ENCODE measurements at regions not wholly inside any gene's neighbourhood (a gene's known extent, or its start where the extent isn't known, plus 50 kb on each side); places are given as distances from the start of the nearest gene placed in this dataset.
"Not testable (repeated sequence)": the region's sequence is repeated elsewhere in the genome, so short reads cannot be mapped to it uniquely, and the experiment has no call there.

GRCh38 chr10:29828440-29828894 lies 193.7 kb upstream of the SVIL start:
- DNase-seq (ENCODE audit: low spot score), result no peak

- DNase-seq (ENCODE audit: low spot score), result no peak
These were observed 192.7 kb upstream of the SVIL start for GRCh38 chr10:29827512-29827911.

- no peak for DNase-seq (ENCODE audit: low spot score)
These were observed 192.2 kb upstream of the SVIL start for GRCh38 chr10:29826801-29827450.

GRCh38 chr10:29826221-29826620 lies 191.4 kb upstream of the SVIL start:
- no peak for DNase-seq (ENCODE audit: low spot score)

- DNase-seq (ENCODE audit: low spot score), result no peak
These were observed 188.8 kb upstream of the SVIL start for GRCh38 chr10:29823553-29824080.

GRCh38 chr10:29820890-29821461 lies 186.2 kb upstream of the SVIL start:
- no peak for DNase-seq (ENCODE audit: low spot score)

- no peak for DNase-seq (ENCODE audit: low spot score)
These were observed 182.2 kb upstream of the SVIL start for GRCh38 chr10:29816801-29817558.

GRCh38 chr10:29815572-29815971 lies 180.8 kb upstream of the SVIL start:
- no peak for DNase-seq (ENCODE audit: low spot score)

- peak; percentile 4 for DNase-seq (ENCODE audit: low spot score)
These were observed 177.1 kb upstream of the SVIL start for GRCh38 chr10:29811751-29812427.

GRCh38 chr10:29810816-29811215 lies 176.0 kb upstream of the SVIL start:
- no peak for DNase-seq (ENCODE audit: low spot score)

- DNase-seq (ENCODE audit: low spot score), result not testable (repeated sequence)
These were observed 175.5 kb upstream of the SVIL start for GRCh38 chr10:29810231-29810630.

GRCh38 chr10:29809383-29809782 lies 174.6 kb upstream of the SVIL start:
- no peak for DNase-seq (ENCODE audit: low spot score)

- DNase-seq (ENCODE audit: low spot score), result no peak
These were observed 172.5 kb upstream of the SVIL start for GRCh38 chr10:29807163-29807806.

GRCh38 chr10:29806350-29806788 lies 171.6 kb upstream of the SVIL start:
- no peak for DNase-seq (ENCODE audit: low spot score)

GRCh38 chr10:29805134-29805723 lies 170.5 kb upstream of the SVIL start:
- DNase-seq (ENCODE audit: low spot score), result no peak

- no peak for DNase-seq (ENCODE audit: low spot score)
These were observed 169.5 kb upstream of the SVIL start for GRCh38 chr10:29804025-29804852.

- no peak for DNase-seq (ENCODE audit: low spot score)
These were observed 167.4 kb upstream of the SVIL start for GRCh38 chr10:29802171-29802570.

- DNase-seq (ENCODE audit: low spot score), result no peak
These were observed 164.3 kb upstream of the SVIL start for GRCh38 chr10:29798921-29799690.

- no peak for DNase-seq (ENCODE audit: low spot score)
These were observed 162.8 kb upstream of the SVIL start for GRCh38 chr10:29797616-29798015.

- DNase-seq (ENCODE audit: low spot score), result no peak
These were observed 161.1 kb upstream of the SVIL start for GRCh38 chr10:29795850-29796249.
